NCI-H2196 (cell line): ENCODE measurements at regions not wholly inside any gene's neighbourhood (a gene's known extent, or its start where the extent isn't known, plus 50 kb on each side); places are given as distances from the start of the nearest gene placed in this dataset.
"Not testable (repeated sequence)": the region's sequence is repeated elsewhere in the genome, so short reads cannot be mapped to it uniquely, and the experiment has no call there.

Experiments
- DNase-seq: peaks from one replicate; lab custom pipeline; 2025; ENCODE audit not compliant: unreplicated experiment; lab: John Stamatoyannopoulos, UW

DNA sequence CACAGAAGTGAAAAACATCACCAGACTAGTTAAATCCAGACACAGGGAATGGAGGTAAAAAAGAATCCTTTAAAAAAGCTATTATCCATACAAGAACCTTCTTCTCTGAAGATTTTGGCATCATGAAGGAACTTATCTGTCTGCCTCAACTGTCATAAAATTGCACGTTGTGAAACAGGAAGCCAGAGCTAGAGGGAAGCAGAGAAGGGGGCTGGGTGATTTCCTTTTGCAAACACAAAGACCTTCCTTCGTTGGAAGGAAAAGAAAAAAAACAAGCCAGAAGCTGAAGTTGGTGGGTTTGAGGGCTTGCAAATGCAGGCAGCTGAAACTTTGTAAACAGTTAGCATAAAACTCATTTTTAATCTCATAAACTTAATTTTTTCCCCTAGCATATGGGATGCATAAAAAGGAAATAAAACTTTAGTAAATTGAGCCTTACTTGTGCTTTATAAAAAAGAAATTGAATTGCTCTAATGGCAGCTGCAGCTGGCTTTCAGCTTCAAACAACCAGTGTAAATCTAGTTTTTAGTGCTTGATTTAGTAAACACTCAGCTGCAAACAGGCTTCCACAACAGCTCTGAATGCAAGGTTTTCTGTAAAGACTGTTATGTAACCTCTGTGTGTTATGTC lies 101.6 kb downstream of the OTUD1 start:
- no peak for DNase-seq

DNA sequence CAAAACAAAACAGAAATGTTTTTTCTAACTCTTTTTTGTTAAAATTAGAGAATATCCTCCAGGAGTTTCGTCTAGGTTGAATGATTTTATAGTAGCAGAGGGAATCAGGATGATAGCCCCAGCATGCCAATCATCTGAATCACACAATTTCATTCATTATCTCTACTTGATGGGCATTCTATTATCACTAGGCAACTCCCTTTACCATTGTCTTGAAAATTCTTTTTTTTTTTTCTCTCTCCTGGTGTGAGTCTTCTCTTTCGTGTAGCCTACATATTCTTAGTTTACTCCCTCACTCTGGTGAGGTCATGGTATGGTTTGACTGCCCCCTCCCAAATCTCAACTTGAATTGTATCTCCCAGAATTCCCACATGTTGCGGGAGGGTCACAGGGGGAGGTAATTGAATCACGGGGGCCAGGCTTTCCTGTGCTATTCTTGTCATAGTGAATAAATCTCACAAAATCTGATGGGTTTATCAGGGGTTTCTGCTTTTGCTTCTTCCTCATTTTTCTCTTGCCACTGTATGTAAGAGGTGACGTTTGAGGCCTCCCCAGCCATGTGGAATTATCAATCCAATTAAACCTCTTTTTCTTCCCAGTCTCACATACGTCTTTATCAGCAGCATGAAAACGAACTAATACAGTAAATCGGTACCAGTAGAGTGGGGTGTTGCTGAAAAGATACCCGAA lies 105.0 kb downstream of the OTUD1 start:
- no peak for DNase-seq

DNA sequence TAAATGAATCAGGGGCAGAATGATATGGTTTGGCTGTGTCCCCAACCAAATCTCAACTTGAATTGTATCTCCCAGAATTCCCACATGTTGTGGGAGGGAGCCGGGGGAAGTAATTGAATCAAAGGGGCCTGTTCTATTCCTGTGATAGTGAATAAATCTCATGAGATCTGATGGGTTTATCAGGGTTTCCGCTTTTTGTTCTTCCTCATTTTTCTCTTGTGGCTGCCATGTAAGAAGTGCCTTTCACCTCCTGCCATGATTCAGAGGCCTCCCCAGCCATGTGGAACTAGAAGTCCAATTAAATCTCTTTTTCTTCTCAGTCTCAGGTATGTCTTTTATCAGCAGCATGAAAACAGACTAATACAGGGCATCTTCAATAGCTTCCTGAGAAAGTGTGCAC lies 107.0 kb downstream of the OTUD1 start:
- DNase-seq = not testable (repeated sequence)

DNA sequence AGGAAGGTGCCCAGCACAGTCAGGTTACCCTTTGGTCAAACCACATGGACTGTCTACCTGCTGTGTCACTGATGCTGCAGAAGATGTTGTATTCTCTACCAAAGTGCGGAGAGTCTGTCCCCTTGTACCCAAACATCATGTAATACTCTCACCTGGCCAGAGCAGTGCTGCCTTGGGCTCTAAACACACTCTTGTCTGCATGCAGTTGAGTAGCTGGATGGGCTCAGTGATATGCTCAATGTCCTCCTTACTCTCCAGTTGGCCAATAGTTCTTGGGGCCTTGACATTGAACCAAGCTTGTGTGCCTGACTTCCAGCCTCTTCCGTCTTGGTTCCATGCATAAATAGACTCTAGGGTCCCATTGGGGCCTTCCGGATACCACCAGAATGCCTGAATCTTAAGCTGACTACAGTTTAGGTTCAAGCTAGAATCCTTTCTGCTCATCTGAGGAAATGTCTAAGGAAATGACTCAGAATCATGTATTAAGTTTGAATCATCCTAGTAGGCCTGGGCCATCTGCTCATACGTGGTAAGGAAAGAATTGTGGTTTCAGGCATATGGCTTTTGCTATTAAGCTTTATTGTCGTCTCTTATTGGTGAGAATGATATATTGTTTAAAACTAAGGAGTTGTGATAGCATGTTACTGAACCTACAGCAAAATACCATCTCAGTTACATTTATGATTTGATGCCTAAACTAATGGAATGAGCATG lies 118.0 kb downstream of the OTUD1 start:
- DNase-seq = no peak

DNA sequence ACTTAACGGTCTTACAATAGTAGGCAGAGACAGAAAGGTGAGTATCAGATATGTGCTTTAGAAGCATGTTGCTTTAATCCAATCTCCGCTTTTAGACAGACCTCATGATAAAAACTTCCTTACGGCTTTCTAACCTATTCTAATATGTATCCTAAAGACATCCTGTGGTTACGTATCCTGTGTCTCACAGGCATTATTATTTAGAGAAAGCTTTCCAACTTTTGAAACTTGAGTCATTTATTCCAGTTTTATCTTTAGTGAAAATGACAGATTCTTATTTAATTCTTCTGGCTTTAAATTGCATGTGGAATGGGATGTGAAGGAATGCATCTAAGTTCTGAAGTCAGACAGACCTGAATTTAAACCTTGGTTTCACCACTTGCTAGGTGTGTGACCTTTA lies 118.9 kb downstream of the OTUD1 start:
- no peak for DNase-seq

DNA sequence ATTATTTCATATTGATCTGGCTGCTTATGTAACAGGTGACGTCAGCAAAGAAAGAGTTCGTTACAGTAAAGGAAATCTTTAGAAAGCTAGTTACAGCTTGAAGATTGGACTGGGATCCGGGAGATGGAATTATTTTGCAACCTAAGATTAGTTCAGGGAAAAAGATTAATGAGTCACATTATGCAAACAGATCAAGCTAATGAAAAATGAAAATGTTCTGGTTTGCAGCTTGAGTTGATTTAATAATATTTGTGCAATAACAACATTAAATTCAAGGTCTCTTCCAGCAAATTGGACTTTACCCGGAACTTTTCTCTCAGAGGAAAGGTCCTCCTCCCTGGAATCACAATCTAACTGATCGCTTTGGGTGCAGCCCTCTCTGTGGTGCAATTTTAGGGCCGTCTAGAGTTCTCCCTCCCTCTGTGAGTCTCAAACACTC lies 119.5 kb downstream of the OTUD1 start:
- no peak for DNase-seq

DNA sequence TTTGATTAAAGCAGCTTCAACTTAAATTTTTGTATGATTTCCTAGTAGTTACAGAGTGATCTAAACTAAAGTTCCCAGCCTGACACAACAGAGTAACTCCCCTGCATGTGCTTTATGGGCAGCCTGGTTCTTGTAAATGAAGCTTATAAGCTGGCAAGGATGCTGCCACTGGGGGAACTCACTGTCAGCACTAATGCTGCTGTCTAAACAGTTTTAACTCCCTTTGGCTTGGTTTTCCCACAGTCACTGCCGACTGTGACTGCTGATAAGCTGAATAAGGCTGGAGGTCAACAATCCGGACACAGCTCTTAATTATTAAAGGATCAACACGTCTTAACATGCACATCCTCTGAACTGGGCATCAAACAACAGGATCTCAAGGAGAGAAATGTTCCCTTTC lies 130.1 kb downstream of the OTUD1 start:
- DNase-seq = no peak

DNA sequence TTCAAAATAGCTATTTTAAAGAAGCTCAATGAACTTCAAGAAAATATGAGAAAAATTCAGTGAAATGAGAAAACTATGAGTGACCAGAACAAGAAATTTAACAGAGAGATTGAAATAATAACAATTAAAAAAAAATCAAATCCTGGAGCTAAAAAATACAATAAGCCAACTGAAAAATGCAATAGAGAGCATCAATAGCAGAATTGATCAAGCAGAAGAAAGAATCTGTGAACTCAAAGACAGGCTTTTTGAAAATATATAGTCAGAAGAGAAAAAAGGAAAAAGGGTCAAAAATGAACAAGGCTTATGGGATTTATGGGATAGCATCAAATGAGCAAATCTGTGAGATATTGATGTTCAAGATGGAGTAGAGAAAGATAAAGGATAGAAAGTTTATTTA lies 133.0 kb downstream of the OTUD1 start:
- DNase-seq = no peak

DNA sequence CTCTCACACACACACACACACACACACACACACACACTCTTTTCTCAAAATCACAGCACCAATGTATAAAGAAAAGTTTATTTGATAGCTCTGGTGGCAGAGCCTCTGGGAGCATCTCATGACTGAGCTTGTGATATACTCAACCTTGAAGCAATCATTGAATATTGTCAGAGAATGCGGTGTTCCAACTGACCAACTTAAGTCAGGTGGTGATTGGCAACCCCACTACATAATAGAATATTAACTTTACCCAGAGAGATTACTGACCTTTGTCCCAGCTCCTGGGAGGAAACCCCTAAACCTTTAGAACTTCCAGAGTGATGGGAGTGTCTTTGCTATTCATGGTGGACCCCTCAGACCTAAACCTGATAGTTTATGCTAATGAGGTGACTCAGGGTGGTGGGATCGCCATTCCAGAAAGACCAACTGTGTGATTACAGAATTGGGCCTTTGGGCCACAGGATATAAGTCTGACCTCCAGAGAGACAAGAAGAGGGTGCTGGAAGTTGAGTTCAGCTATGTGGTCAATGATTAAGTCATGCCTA lies 143.1 kb downstream of the OTUD1 start:
- no peak for DNase-seq

DNA sequence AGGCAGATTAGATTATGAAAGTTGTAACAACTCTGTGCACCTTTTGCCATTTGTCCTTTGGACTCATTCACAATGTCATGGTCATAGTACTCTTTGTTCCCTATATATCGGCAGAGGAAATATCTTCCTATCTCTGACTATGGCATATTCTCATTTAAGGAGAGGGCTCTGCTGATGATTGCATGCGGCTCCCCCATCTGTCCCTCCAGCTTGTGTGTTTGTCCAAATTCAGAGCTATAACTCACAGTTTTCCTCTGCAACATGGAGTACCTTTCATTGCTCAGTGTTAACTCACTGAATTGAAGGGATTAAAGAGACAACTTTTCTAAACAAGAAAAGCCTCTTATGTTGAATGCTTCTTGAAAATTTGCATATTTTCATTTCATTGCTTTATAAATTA lies 145.5 kb downstream of the OTUD1 start:
- no peak for DNase-seq

DNA sequence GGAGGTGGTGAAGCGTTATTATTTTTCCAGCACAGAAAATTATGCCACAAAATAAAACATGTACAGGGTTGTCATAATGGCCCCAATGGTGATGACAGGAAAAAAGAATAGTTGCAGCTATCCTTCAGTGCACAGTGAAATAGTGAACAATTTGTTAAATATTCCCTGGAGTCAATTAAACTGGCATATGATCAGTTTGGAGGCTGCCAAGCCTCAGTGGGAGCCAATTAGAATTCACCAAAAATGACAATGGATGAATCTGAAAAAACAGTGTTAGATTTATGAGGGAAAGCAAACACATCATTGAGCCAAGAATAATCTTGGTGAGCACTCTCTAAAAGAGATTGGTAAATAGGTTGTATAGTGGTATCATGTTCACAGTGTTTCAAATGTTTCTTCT lies 146.3 kb downstream of the OTUD1 start:
- no peak for DNase-seq

DNA sequence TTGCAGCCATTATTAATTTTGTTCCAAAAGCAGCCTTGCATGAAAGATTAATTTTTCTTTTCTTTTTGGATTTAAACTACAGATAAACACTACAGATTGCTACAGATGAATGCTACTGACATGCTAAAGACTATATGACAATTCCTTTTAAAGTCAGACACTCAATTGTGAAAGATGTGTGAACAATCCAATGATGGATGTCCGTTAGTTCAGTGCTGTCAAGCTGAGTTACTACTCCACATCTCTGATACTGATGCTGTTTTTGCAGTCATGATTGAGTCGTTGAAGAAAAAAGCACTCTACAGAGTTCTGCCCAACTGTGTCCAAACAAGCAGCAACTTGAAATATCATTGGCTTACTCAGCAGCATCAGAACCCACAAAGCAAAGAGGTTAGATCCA lies 146.8 kb downstream of the OTUD1 start:
- DNase-seq = no peak

DNA sequence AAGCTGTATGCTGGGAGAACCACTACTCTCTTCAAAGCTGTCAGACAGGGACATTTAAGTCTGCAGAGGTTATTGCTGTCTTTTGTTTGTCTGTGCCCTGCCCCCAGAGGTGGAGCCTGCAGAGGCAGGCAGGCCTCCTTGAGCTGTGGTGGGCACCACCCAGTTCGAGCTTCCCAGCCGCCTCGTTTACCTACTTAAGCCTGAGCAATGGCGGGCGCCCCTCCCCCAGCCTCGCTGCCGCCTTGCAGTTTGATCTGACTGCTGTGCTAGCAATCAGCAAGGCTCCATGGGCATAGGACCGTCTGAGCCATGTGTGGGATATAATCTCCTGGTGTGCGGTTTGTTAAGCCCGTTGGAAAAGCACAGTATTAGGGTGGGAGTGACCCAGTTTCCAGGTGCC lies 156.4 kb downstream of the OTUD1 start:
- DNase-seq = not testable (repeated sequence)

DNA sequence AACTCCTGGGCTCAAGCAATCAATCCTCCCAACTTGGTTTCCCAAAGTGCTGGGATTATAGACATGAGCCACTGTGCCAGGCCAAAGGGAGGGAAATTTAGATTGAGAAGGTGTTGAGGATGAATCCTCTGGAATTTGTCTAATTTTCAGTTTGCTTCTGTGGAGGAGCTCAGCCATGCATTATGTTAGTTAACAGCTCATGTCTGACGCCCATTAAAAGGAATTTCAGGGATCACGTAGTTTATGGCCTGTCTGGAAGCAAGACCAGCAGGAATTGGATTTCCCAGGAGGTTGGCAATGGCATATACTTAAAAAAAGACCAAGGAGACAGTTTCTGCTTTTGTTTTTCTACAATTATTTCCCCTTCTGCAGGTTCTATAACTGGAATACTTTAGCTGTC lies 165.7 kb downstream of the OTUD1 start:
- no peak for DNase-seq

DNA sequence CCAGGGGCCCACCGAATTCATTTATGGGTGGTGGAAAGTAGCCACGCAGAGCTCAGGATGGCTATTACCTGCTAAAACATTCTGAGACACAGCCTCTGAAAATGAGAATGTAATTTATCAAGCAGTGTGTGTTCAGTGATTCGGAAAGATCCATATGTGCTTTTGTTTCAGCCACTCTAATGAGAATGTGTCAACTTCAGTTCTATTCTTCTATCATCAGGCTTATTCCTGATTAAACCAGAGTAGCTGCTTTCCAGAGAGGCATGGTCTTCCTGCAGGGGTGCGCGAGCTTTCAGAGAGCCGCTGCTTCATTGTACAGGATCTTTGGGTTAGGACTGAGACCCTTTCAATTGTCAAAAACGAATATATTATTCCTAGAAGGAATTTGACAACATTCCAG lies 167.6 kb downstream of the OTUD1 start:
- DNase-seq = no peak

DNA sequence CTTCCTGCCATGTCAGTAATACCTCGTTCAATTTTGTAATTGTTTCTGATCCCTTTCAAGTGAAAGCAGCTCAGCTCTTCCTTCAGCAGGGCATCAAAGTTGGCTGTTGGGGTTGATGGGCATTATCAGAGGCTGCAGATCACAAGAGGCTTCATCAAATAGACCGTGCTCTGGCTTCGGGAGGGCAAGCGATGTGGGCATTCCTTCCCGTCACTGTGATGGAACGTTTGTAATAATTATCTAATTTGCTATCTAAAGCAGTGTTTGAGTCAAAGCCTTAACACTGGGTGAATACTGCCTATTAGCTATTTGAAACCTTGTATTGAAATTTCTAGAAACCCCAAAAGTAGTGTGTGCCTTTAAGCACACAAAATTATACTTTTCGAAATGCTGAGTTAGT lies 170.1 kb downstream of the OTUD1 start:
- DNase-seq = no peak

DNA sequence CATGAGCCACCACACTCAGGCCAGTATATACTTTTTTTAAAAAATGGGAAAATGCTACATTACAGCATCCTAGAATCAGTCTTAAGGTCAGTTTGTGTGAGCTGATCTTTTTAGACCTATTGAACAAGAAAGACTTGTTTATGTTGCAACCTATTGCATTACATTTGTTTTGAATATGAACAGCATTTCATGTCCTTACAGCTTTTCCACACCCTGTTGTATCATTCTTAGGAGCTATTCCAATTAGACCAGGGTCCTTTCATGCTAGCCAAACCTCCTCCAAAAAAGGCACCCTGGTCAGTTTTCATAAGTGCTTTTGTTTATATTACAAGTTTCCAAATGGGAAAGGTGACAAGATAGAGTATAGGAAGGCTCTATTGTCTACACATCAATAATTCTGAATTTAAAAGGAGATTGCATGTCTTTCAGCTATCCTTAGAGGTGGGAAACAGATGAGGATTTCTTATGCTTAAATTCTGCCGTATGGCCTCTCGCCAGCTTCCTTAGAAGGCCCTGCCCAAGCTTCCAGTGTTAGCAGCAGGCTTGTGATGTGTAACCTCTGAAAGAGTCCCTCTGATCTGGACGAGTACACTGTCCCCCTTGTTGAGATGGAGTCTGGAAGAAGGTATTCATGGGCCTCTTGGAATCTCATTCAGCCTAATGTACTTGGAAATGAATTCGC lies 171.9 kb downstream of the OTUD1 start:
- DNase-seq = no peak

DNA sequence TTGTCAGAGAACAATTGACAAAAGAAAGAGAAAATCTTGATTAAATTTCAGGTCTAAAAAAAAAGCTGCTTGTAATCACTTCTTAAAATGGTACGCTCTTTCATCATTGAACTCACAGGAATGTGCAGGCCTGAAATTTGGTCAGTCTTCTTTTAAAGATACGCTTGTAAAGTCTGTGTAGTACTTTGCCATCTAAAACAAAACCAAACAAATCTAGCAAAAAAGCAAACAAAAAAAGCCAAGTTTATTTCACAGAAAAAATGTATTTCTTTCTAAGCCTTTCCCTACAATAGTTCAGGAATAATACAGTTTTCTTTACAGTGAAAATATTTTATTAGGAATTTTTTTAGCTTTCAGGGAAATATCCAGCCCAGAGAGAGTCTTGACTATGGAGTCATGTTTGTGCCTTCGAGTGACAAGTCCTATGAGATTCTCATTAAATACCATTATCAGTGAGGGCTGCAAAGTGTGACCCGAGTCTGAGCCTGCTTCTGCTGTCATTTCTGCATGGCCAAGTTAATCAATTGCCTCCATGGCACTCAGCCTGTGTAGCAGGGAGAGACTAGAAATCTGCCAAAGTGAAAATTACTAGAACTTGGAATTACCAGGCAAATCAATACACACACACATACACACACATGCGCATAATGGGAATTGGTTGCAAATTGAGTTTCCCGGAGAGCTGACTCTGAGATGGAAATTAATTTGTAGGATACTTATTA lies 172.6 kb downstream of the OTUD1 start:
- no peak for DNase-seq

DNA sequence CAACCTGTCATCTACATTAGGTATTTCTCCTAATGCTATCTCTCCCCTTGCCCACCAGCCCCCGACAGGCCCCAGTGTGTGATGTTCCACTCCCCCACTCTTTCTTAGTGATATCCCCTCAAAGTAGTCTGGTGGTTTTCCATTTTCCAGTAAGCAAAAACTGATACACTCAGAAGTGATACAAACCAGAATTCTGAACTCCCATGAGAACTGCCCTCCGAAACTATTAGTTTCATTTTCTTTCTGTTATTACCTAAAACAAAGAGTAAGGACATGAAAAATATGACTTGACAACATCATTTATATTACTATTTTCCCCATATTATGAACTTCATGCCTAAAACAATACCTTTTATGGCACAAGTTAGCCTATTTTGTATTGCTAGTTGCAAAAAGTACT lies 175.0 kb downstream of the OTUD1 start:
- DNase-seq = no peak

DNA sequence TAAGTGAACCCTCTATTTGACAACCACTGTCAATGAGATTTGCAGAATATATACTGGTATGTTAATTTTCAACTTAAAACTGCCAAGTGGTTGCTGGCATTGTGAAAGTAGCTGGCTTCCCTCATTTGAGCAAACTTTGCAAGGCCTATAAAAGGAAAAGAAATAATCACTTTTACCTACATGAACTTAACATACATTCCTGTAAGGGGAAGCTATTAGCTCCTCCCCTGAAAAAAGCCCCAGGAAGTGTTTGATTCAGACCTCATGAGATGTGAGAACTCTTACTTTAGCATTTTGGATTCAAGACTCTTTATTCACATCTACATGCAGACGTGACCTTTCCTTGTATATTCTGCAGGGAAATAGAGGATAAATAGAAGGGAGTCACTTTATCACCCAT lies 175.6 kb downstream of the OTUD1 start:
- no peak for DNase-seq

DNA sequence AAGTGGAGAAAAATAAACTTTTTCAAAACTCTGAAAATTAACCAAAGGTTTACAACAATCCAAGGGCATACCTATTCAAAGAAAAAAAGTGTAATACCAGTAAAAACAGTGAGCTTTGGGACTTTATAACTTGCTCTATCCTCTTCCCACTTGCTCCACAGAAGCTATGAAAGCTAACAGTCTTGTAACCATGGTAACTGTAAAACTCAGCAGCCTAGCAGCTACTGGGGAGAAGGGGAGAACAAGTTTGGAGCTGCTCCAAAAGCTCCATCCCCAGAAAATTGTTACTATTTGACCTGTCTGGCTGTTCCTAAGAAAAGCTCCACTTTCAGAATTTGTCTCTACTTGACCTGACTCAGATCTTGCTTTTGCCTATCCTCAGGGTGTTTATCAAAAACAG lies 191.5 kb downstream of the OTUD1 start:
- no peak for DNase-seq
